ENCODE measurements at regions not wholly inside any gene's neighbourhood (a gene's known extent, or its start where the extent isn't known, plus 50 kb on each side); places are given as distances from the start of the nearest gene placed in this dataset.

- no peak overlapping the region for H3K4me3 ChIP-seq (ENCODE audit: low read depth, low read length)
- TF ChIP-seq, protein P1, sequence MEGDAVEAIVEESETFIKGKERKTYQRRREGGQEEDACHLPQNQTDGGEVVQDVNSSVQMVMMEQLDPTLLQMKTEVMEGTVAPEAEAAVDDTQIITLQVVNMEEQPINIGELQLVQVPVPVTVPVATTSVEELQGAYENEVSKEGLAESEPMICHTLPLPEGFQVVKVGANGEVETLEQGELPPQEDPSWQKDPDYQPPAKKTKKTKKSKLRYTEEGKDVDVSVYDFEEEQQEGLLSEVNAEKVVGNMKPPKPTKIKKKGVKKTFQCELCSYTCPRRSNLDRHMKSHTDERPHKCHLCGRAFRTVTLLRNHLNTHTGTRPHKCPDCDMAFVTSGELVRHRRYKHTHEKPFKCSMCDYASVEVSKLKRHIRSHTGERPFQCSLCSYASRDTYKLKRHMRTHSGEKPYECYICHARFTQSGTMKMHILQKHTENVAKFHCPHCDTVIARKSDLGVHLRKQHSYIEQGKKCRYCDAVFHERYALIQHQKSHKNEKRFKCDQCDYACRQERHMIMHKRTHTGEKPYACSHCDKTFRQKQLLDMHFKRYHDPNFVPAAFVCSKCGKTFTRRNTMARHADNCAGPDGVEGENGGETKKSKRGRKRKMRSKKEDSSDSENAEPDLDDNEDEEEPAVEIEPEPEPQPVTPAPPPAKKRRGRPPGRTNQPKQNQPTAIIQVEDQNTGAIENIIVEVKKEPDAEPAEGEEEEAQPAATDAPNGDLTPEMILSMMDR (IDR thresholded peaks at IDR 0.05; ENCODE audit: insufficient read depth, low read depth, low read length): no peak
- no peak for DNase-seq (ENCODE audit: low read depth)
These were observed 57.3 kb upstream of the FGFR2 start for GRCh38 chr10:121655254-121656144.

DNA sequence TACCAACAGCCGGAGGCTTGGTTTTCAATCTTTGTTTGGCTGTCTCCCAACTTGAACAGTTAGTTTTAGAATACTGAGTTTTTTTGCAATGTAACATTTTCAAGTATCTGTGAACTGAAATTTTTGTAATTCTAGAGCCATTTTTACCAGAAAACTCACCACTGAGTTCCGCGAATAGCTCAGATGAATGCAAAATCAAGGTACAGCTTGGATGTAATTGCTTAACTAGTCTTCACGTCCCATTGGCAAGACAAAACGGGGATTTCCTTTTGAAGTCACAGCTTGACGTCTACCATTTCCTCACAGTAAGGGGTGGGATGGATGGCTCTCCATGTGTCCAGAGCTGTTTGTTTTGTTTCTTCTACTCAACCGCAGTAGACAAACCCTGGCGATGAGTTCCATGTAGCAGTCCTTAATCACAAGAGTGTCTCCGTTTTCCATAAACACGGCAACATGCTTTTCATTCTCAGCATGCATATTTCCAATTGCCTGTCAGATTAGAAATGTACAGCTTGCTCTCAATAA, 55.8 kb upstream of the FGFR2 start:
- TF ChIP-seq, protein P1 (IDR thresholded peaks at IDR 0.05; ENCODE audit: insufficient read depth, low read depth, low read length): no peak

DNA sequence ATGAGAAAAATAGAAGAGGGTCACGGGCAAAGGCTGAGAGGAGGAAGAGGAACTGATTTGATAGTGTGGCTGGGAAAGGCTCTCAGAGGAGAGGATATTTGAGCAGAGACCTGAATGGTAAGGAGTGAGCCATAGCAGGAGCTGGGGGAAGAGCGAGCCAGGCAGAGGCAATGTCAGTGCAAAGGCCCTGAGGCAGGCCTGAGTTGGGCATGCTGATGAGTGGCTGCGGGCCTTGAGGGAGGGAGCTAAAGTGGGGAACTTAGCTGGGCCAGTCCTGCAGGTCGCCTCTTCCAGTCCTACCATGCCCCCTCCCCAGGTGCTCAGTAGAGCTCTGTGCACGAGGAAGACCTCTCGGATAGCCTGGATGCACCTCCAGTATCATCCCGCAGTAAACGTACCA, 55.4 kb upstream of the FGFR2 start:
- no peak overlapping the region for H3K4me3 ChIP-seq (ENCODE audit: low read depth, low read length)
- DNase-seq (ENCODE audit: low read depth): no peak
- TF ChIP-seq, protein P1 (IDR thresholded peaks at IDR 0.05; ENCODE audit: insufficient read depth, low read depth, low read length): no peak

More for the DNA sequence above, 55.8 kb upstream of the FGFR2 start:
- no peak for DNase-seq (ENCODE audit: low read depth)
- no peak overlapping the region for H3K4me3 ChIP-seq (ENCODE audit: low read depth, low read length)

- H3K4me3 ChIP-seq (ENCODE audit: low read depth, low read length): no peak overlapping the region
- TF ChIP-seq, protein P1 (IDR thresholded peaks at IDR 0.05; ENCODE audit: insufficient read depth, low read depth, low read length): no peak
- no peak for DNase-seq (ENCODE audit: low read depth)
These were observed 50.2 kb upstream of the FGFR2 start for GRCh38 chr10:121648493-121648892.

GRCh38 chr10:121648059-121648458, 49.8 kb upstream of the FGFR2 start:
- TF ChIP-seq, protein P1 (IDR thresholded peaks at IDR 0.05; ENCODE audit: insufficient read depth, low read depth, low read length): no peak
- DNase-seq (ENCODE audit: low read depth): no peak
- no peak overlapping the region for H3K4me3 ChIP-seq (ENCODE audit: low read depth, low read length)

Measured in fibroblast of villous mesenchyme (primary cell).